ENCODE measurements at regions not wholly inside any gene's neighbourhood (a gene's known extent, or its start where the extent isn't known, plus 50 kb on each side); places are given as distances from the start of the nearest gene placed in this dataset.
"Not testable (repeated sequence)": the region's sequence is repeated elsewhere in the genome, so short reads cannot be mapped to it uniquely, and the experiment has no call there.

DNA sequence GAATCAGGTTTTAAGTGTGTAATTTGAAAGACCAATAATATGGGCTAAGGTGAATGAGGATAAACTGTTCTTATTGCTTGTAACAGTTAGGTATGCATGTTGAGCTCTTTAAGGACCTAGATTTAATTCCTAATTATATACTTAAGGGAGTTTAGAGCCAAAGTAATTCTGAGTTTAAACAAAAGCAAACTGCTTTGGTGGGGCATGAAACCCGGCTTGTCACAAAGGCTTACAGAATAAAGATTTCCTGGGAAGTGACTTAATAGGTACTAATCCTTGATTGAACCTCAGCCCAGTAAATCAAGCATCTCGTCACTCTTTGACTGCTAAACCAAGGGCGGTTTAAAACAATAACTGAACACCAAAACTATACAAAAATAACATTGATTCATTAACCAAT lies 1324.2 kb downstream of the RPA4 start:
- ChIA-PET POLR2A (no interaction called here), CTCF (no interaction called here)
- TF ChIP-seq, protein P1, sequence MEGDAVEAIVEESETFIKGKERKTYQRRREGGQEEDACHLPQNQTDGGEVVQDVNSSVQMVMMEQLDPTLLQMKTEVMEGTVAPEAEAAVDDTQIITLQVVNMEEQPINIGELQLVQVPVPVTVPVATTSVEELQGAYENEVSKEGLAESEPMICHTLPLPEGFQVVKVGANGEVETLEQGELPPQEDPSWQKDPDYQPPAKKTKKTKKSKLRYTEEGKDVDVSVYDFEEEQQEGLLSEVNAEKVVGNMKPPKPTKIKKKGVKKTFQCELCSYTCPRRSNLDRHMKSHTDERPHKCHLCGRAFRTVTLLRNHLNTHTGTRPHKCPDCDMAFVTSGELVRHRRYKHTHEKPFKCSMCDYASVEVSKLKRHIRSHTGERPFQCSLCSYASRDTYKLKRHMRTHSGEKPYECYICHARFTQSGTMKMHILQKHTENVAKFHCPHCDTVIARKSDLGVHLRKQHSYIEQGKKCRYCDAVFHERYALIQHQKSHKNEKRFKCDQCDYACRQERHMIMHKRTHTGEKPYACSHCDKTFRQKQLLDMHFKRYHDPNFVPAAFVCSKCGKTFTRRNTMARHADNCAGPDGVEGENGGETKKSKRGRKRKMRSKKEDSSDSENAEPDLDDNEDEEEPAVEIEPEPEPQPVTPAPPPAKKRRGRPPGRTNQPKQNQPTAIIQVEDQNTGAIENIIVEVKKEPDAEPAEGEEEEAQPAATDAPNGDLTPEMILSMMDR (IDR thresholded peaks at IDR 0.05; ENCODE audit: insufficient read depth, low read depth, low read length), result no peak
- no peak overlapping the region for H3K4me3 ChIP-seq (ENCODE audit: low read depth, low read length)
- no peaks in the 10 kb centered on the region for H3K27me3 ChIP-seq (ENCODE audit: control insufficient read depth, insufficient read depth, low read length)
- DNase-seq (ENCODE audit: low read depth), result no peak
- H3K36me3 ChIP-seq (ENCODE audit: control insufficient read depth, insufficient read depth, low read length), result no peaks in the 10 kb centered on the region

DNA sequence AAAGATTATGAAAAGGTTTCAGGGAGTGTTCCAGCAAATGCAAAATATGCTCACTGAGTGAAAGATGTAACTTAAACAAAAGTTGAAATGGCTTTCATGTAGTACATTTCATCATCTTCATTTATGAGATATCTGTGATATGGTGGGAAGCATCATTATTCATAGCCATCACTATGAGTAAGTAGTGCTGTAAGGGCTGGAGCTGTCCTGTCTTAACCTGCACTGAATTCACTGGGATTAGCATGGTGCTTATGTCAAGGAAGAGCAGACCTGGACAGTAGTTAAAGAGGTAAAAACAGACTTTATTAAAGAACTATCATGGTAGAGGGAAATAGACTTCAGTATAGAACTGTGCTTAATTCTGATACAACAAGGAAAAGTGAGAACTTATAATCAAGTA lies 1347.3 kb downstream of the RPA4 start:
- no peak for DNase-seq (ENCODE audit: low read depth)
- CTCF ChIA-PET, result no interaction called here
- H3K36me3 ChIP-seq (ENCODE audit: control insufficient read depth, insufficient read depth, low read length), result no peaks in the 10 kb centered on the region
- no peaks in the 10 kb centered on the region for H3K27me3 ChIP-seq (ENCODE audit: control insufficient read depth, insufficient read depth, low read length)
- TF ChIP-seq, protein P1 (IDR thresholded peaks at IDR 0.05; ENCODE audit: insufficient read depth, low read depth, low read length), result no peak
- no peak overlapping the region for H3K4me3 ChIP-seq (ENCODE audit: low read depth, low read length)
- POLR2A ChIA-PET, result no interaction called here

DNA sequence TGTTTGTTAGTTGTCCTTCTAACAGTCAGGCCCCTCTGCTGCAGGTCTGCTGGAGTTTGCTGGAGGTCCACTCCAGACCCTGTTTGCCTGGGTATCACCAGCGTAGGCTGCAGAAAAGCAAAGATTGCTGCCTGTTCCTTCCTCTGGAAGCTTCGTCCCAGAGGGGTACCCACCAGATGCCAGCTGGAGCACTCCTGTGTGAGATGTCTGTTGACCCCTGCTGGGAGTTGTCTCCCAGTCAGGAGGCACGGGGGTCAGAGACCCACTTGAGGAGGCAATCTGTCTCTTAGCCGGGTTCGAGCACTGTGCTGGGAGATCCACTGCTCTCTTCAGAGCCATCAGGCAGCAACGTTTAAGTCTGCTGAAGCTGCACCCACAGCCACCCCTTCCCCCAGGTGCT lies 1356.4 kb downstream of the RPA4 start:
- H3K27me3 ChIP-seq (ENCODE audit: control insufficient read depth, insufficient read depth, low read length); CTCF ChIA-PET; DNase-seq (ENCODE audit: low read depth); POLR2A ChIA-PET; H3K4me3 ChIP-seq (ENCODE audit: low read depth, low read length); H3K36me3 ChIP-seq (ENCODE audit: control insufficient read depth, insufficient read depth, low read length): not testable (repeated sequence)

DNA sequence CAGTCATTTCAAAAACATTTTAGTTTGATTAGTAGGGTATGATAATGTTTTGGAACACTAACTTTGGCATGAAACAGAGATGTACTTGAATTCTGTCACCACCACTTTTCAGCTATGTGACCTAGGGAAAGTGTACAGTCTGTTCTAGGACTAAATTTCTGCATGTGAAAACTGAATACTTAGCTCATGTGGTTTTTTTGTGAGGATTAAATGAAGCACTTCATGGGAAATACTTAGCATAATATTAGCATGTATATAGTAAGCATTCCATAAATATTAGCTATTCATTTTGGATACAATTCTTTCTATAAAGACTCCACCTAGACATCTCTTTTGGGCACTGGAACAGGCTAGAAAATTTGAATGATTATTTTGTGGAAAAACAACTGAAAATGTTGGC lies 1379.4 kb downstream of the RPA4 start:
- Histone ChIP-seq H3K4me3 (ENCODE audit: low read depth, low read length) (no peak overlapping the region), H3K36me3 (ENCODE audit: control insufficient read depth, insufficient read depth, low read length) (no peaks in the 10 kb centered on the region), H3K27me3 (ENCODE audit: control insufficient read depth, insufficient read depth, low read length) (no peaks in the 10 kb centered on the region)
- POLR2A ChIA-PET, result no interaction called here
- CTCF ChIA-PET, result no interaction called here
- TF ChIP-seq, protein P1 (IDR thresholded peaks at IDR 0.05; ENCODE audit: insufficient read depth, low read depth, low read length), result no peak
- DNase-seq (ENCODE audit: low read depth), result no peak

DNA sequence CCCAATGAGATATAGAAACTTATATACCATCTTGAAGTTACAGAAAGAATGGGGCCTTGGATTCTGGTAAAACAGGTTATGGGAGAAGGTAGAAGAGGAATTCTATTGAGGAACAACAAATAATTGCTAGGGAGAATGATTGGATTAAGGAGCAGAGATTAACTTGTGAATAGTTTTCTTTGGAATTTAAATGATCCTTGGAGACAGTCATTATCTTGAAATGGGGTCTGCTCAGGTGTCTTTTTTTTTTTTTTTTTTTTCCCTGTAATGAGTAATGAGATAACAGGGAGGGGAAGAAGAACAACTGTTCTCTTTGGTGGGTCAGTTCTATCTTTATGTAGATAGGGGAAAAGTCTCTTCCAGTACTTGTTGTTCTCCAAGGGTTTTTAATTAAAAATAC lies 1406.0 kb downstream of the RPA4 start:
- Histone ChIP-seq H3K4me3 (ENCODE audit: low read depth, low read length) (no peak overlapping the region), H3K27me3 (ENCODE audit: control insufficient read depth, insufficient read depth, low read length) (no peaks in the 10 kb centered on the region), H3K36me3 (ENCODE audit: control insufficient read depth, insufficient read depth, low read length) (no peaks in the 10 kb centered on the region)
- TF ChIP-seq, protein P1 (IDR thresholded peaks at IDR 0.05; ENCODE audit: insufficient read depth, low read depth, low read length), result no peak
- DNase-seq (ENCODE audit: low read depth), result no peak
- ChIA-PET CTCF (no interaction called here), POLR2A (no interaction called here)

DNA sequence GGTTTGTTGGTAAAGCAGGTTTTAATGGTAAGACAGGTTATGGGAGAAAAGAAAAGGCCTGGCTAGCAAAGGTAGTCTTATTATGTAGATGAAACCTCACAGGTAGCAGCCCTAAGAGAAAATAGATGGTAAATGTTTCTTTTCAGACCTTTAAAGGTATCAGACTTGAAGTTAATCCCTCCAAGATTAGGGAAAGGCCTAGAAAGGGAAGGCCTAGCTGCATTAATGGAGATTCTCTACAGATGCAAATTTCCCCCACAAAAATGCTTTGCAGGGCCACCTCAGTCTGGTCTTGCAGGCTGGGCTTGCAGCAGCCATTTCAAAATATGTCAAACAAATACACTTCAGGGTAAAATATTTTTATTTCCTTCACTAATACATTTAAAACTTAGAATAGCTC lies 1410.6 kb downstream of the RPA4 start:
- ChIA-PET POLR2A (no interaction called here), CTCF (no interaction called here)
- Histone ChIP-seq H3K36me3 (ENCODE audit: control insufficient read depth, insufficient read depth, low read length) (no peaks in the 10 kb centered on the region), H3K4me3 (ENCODE audit: low read depth, low read length) (no peak overlapping the region), H3K27me3 (ENCODE audit: control insufficient read depth, insufficient read depth, low read length) (no peaks in the 10 kb centered on the region)
- DNase-seq (ENCODE audit: low read depth), result no peak
- TF ChIP-seq, protein P1 (IDR thresholded peaks at IDR 0.05; ENCODE audit: insufficient read depth, low read depth, low read length), result no peak
